Gastrocnemius medialis (tissue), 4 donors: ENCODE measurements at regions not wholly inside any gene's neighbourhood (a gene's known extent, or its start where the extent isn't known, plus 50 kb on each side); places are given as distances from the start of the nearest gene placed in this dataset.

Experiments used
- ATAC-seq, 2 donors: fragments of 150-250 bp; one replicate each; pipeline ENCODE4 v1.9.1; 2016
- DNase-seq, 2 donors: peaks; one replicate each; pipeline ENCODE4 v3.0.0-alpha.2; 2019
- H3K27ac ChIP-seq, 4 donors: fragments of 200-600 bp; sonication (generic); 1 replicate in 1 of 4; 2 replicates in 3 of 4; pipeline ENCODE4 v1.5.1; 2016 to 2018; ENCODE audit warnings: mild to moderate bottlenecking in 2 of 4, moderate library complexity in 1 of 4
- H3K27me3 ChIP-seq, 3 donors: fragments of 200-600 bp; sonication (generic) in 2 of 3; 1 replicate in 1 of 3; 2 replicates in 2 of 3; pipeline versions ENCODE4 v1.5.1 to v1.6.0; 2016 to 2019; ENCODE audit warnings: mild to moderate bottlenecking in 1 of 3, moderate library complexity in 1 of 3
- H3K36me3 ChIP-seq, 2 donors: fragments of 200-600 bp; sonication (generic) in 1 of 2; one replicate each; pipeline ENCODE4 v1.5.1; 2017 to 2018
- H3K4me1 ChIP-seq, 2 donors: fragments of 200-600 bp; sonication (generic) in 1 of 2; one replicate each; pipeline ENCODE4 v1.5.1; 2016 to 2017; ENCODE audit warnings: mild to moderate bottlenecking in 2 of 2
- H3K4me3 ChIP-seq, 4 donors: fragments of 200-600 bp; sonication (generic) in 3 of 4; 1 replicate in 1 of 4; 2 replicates in 3 of 4; pipeline ENCODE4 v1.5.1; 2016 to 2019; ENCODE audit warnings: mild to moderate bottlenecking in 2 of 4
- H3K9me3 ChIP-seq, 3 donors: fragments of 200-600 bp; sonication (generic) in 2 of 3; 1 replicate in 1 of 3; 2 replicates in 2 of 3; pipeline ENCODE4 v1.5.1; 2016 to 2019
- POLR2A ChIP-seq, 2 donors: fragments of 450-650 bp; IDR thresholded peaks; one replicate each; pipeline ENCODE4 v1.6.1; 2017; ENCODE audit warnings: antibody characterized with exemption in 2 of 2, mild to moderate bottlenecking in 2 of 2, moderate library complexity in 2 of 2
- in situ Hi-C, 4 donors: fragments of 200-750 bp; cut with MboI; loops; one replicate each; pipeline versions ENCODE4 v1.15.0 to v1.8.0; 2017; ENCODE audit warnings: low sequenced_read_pairs in 4 of 4
- intact Hi-C: fragments of 100-400 bp; cut with DNase I; formaldehyde crosslinking; loops from one replicate; pipeline ENCODE4 v1.15.1; 2023; ENCODE audit warnings: low total_unique reads
- TF ChIP-seq, protein P1 (sequence below), 5 experiments: fragments of 450-650 bp in 3 of 5; fragments of 200-600 bp in 2 of 5; sonication (generic) in 2 of 5; IDR thresholded peaks in 4 of 5; conservative IDR thresholded peaks in 1 of 5; 1 replicate in 4 of 5; 2 replicates in 1 of 5; pipeline ENCODE4 v1.5.1; 2016 to 2019; ENCODE audit warnings: antibody characterized with exemption in 5 of 5, mild to moderate bottlenecking in 3 of 5, moderate library complexity in 3 of 5

DNA sequence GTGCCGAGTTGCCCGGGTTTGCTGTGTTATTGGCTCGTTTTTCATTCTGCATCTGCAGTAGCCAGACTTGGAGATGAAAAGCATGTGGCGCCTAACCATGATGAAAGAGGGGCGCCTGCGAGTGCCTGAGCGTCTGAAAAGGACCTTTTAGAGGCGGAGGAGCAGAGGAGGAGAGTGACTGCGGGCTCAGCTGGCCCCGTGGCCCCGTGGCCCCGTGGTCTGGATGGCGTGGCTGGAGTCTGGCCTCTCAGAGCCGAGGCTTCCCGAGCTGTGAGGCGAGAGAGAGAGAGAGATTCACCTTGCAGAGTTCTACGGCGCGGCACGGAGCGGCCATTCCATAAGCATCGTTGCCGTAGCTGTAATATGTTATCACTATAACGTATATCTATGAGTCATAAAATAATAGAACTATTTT, 55.3 kb upstream of the RNU6ATAC start:
- intact Hi-C loops, result no loop called here
- H3K27ac ChIP-seq, result no peak overlapping the region
- DNase-seq (no peak), ATAC-seq (no peak)
- in situ Hi-C loops, result no loop called here
- H3K4me3 ChIP-seq, result no peak overlapping the region
- no peaks in the 10 kb centered on the region for H3K9me3 ChIP-seq
- H3K4me1 ChIP-seq, result peaks cover 0 to 5% of the 10 kb centered on the region in 2 donors
- H3K27me3 ChIP-seq, result no peaks in the 10 kb centered on the region
- no peak for TF ChIP-seq POLR2A (IDR thresholded peaks at IDR 0.05)
- TF ChIP-seq, protein P1, sequence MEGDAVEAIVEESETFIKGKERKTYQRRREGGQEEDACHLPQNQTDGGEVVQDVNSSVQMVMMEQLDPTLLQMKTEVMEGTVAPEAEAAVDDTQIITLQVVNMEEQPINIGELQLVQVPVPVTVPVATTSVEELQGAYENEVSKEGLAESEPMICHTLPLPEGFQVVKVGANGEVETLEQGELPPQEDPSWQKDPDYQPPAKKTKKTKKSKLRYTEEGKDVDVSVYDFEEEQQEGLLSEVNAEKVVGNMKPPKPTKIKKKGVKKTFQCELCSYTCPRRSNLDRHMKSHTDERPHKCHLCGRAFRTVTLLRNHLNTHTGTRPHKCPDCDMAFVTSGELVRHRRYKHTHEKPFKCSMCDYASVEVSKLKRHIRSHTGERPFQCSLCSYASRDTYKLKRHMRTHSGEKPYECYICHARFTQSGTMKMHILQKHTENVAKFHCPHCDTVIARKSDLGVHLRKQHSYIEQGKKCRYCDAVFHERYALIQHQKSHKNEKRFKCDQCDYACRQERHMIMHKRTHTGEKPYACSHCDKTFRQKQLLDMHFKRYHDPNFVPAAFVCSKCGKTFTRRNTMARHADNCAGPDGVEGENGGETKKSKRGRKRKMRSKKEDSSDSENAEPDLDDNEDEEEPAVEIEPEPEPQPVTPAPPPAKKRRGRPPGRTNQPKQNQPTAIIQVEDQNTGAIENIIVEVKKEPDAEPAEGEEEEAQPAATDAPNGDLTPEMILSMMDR (IDR thresholded peaks at IDR 0.05 in 4 of 5, conservative IDR thresholded peaks at IDR 0.05 in 1 of 5), result no peak
- H3K36me3 ChIP-seq, result no peaks in the 10 kb centered on the region

DNA sequence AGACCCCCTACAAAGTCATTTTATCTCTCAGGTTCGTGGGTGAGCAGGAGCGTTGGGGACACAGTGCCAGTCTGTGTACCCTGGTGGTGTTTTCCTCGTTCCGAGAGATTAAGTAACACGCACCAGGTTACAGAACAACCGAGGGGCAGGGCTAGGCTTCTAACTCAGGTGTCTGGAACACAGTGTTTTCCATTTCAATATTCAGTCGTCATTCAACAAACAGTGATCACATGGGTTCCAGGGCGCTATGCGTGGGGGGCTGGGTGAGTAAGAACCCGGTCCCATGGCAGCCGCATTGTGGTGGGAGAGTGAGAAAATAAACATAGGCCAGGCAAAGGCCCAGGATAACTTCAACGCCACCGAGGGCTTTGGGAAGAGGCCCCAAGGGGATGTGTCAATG, 55.9 kb upstream of the RNU6ATAC start:
- no peaks in the 10 kb centered on the region for H3K9me3 ChIP-seq
- intact Hi-C loops, result no loop called here
- H3K27ac ChIP-seq, result no peak overlapping the region
- no peak for DNase-seq
- peaks cover 0 to 2% of the 10 kb centered on the region in 2 donors for H3K4me1 ChIP-seq
- no peak overlapping the region for H3K4me3 ChIP-seq
- H3K36me3 ChIP-seq, result no peaks in the 10 kb centered on the region
- no peak for TF ChIP-seq POLR2A (IDR thresholded peaks at IDR 0.05)
- TF ChIP-seq, protein P1 (IDR thresholded peaks at IDR 0.05 in 4 of 5, conservative IDR thresholded peaks at IDR 0.05 in 1 of 5), result no peak
- in situ Hi-C loops, result no loop called here
- no peak for ATAC-seq
- no peaks in the 10 kb centered on the region for H3K27me3 ChIP-seq

DNA sequence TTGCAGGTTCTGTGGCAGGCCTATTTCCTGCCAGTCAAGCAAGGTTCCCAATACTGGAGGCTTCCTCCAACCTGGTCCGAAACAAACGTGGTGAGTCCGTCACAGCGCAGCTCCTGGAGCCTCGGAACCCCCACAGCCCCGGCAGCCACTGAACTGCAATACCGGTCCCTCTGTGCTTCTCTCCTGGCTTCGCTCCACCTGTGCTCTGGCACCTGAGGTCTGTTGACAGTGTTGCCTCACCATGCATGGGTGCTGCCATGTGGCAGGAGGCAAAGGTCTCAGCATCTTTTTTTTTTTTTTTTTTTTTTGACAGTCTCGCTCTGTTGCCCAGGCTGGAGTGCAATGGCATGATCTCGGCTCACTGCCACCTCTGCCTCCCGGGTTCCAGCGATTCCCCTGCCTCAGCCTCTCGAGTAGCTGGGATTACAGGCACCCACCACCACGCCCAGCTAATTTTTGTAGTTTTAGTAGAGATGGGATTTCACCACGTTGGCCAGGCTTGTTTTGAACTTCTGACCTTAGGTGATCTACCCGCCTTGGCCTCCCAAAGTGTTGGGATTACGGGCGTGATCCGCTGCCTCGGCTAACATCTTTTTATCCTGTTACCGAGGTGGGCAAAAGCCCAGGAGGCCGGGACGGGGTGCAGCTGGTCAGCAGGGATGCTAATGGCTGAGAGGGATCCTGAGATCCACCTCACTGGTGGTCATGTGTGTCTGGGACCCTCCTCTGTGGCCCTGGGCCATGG, 57.1 kb upstream of the RNU6ATAC start:
- ATAC-seq (no peak), DNase-seq (no peak)
- Histone ChIP-seq H3K27me3 (no peaks in the 10 kb centered on the region), H3K4me3 (no peak overlapping the region), H3K9me3 (no peaks in the 10 kb centered on the region), H3K27ac (no peak overlapping the region), H3K4me1 (no peaks in the 10 kb centered on the region), H3K36me3 (no peaks in the 10 kb centered on the region)
- in situ Hi-C loops, result no loop called here
- TF ChIP-seq, protein P1 (IDR thresholded peaks at IDR 0.05 in 4 of 5, conservative IDR thresholded peaks at IDR 0.05 in 1 of 5), result no peak
- no peak for TF ChIP-seq POLR2A (IDR thresholded peaks at IDR 0.05)
- intact Hi-C loops, result no loop called here

DNA sequence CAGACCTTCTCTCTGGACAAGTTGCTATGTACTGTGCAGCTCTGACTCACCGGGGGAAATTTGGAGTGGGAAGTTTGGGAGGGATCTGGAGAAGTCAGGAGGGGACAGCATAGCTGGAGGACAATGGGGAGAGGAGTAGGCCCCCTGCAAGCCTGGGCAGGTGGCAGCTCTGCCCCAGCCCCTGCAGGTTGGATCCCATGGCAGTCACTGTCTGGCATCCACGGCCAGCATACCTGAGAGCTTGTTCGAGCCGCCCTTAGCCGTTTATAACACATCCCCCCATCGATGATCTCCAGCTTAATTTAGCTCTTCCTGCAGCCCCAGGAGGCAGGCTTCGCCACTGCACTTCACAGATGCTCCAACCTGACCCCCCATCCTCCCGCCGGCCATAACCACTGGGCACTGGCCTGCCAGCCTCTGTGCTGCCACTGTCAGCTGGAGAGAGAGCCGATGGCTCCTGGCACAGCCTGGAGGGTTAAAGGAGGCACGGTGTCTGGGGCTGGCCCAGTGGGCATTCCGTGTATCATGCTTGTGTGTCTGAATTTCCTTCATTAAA, 57.7 kb upstream of the RNU6ATAC start:
- Histone ChIP-seq H3K4me3 (no peak overlapping the region), H3K4me1 (no peaks in the 10 kb centered on the region), H3K9me3 (no peaks in the 10 kb centered on the region), H3K36me3 (no peaks in the 10 kb centered on the region), H3K27me3 (no peaks in the 10 kb centered on the region), H3K27ac (no peak overlapping the region)
- ATAC-seq (no peak), DNase-seq (no peak)
- intact Hi-C loops (no loop called here), in situ Hi-C loops (no loop called here)
- TF ChIP-seq POLR2A (IDR thresholded peaks at IDR 0.05), result no peak
- TF ChIP-seq, protein P1 (IDR thresholded peaks at IDR 0.05 in 4 of 5, conservative IDR thresholded peaks at IDR 0.05 in 1 of 5), result no peak
